ENCODE measurements at regions not wholly inside any gene's neighbourhood (a gene's known extent, or its start where the extent isn't known, plus 50 kb on each side); places are given as distances from the start of the nearest gene placed in this dataset.

DNA sequence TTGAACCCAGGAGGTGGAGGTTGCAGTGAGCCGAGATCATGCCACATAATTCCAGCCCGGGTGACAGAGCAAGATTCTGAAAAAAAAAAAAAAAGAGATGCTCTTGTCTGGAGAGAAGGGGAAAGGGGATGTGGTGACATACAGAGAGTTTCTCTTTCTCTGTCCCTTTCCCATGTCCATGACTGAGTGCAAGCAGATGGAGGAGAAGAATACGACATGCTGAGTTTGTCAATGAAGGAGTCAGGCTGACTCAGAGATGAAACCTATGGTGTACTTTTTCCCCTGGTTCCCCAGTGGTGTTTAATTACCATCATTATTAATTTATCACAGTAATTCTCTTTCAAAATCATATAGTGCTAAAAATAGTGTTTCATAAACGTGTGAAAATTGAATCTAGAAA is 448.8 kb downstream of the FOXO1 start:
- Histone ChIP-seq H3K9ac (ENCODE audit: insufficient read depth, low read length, poor library complexity, severe bottlenecking) (no peak overlapping the region), H3K27me3 (ENCODE audit: control insufficient read depth in 2 of 2, insufficient read depth in 2 of 2, low read length in 2 of 2) (no peaks in the 10 kb centered on the region), H3K9me3 (replicated peaks in 1 of 2; ENCODE audit: control insufficient read depth in 1 of 2, insufficient read depth in 1 of 2, low read length in 2 of 2) (no peaks in the 10 kb centered on the region), H3K4me2 (replicated peaks; ENCODE audit: extremely low read depth, low read length, poor library complexity, severe bottlenecking) (no peak overlapping the region), H2AFZ (ENCODE audit: insufficient read depth, low read depth, low read length, poor library complexity, severe bottlenecking) (no peak overlapping the region), H3K36me3 (replicated peaks in 1 of 2; ENCODE audit: control insufficient read depth in 1 of 2, insufficient read depth in 2 of 2, low read length in 2 of 2) (no peaks in the 10 kb centered on the region), H3K27ac (ENCODE audit: low read depth in 1 of 2, low read length in 2 of 2) (no peak overlapping the region), H3K79me2 (ENCODE audit: insufficient read depth, low read length) (no peaks in the 10 kb centered on the region), H4K20me1 (ENCODE audit: insufficient read depth, low read length) (no peaks in the 10 kb centered on the region), H3K4me1 (ENCODE audit: control insufficient read depth in 1 of 2, insufficient read depth in 2 of 2, low read length in 2 of 2) (no peaks in the 10 kb centered on the region), H3K4me3 (replicated peaks in 1 of 3; ENCODE audit: low read depth in 2 of 3, low read length in 3 of 3) (no peak overlapping the region)
- peaks cover 0 to 8% (median 2%) of the 10 kb centered on the region in 3 donors for H3K27me3 Mint-ChIP-seq (ENCODE audit: low read depth in 3 of 3)
- H3K27ac Mint-ChIP-seq, result no peak overlapping the region
- 61% methylated on average over 2 of the region's 4 CpGs for WGBS (ENCODE audit: insufficient coverage)
- no peak overlapping the region for H3K4me3 Mint-ChIP-seq
- peaks cover 4% of the 10 kb centered on the region for H3K4me1 Mint-ChIP-seq
- H3K36me3 Mint-ChIP-seq, result no peaks in the 10 kb centered on the region
- intact Hi-C loops (cut with micrococcal nuclease), result no loop called here
- TF ChIP-seq, protein P1, sequence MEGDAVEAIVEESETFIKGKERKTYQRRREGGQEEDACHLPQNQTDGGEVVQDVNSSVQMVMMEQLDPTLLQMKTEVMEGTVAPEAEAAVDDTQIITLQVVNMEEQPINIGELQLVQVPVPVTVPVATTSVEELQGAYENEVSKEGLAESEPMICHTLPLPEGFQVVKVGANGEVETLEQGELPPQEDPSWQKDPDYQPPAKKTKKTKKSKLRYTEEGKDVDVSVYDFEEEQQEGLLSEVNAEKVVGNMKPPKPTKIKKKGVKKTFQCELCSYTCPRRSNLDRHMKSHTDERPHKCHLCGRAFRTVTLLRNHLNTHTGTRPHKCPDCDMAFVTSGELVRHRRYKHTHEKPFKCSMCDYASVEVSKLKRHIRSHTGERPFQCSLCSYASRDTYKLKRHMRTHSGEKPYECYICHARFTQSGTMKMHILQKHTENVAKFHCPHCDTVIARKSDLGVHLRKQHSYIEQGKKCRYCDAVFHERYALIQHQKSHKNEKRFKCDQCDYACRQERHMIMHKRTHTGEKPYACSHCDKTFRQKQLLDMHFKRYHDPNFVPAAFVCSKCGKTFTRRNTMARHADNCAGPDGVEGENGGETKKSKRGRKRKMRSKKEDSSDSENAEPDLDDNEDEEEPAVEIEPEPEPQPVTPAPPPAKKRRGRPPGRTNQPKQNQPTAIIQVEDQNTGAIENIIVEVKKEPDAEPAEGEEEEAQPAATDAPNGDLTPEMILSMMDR (IDR thresholded peaks at IDR 0.05), result no peak
- DNase-seq, result no peak
- H3K9me3 Mint-ChIP-seq, result peaks cover 0 to 9% (median 0%) of the 10 kb centered on the region in 7 donors

DNA sequence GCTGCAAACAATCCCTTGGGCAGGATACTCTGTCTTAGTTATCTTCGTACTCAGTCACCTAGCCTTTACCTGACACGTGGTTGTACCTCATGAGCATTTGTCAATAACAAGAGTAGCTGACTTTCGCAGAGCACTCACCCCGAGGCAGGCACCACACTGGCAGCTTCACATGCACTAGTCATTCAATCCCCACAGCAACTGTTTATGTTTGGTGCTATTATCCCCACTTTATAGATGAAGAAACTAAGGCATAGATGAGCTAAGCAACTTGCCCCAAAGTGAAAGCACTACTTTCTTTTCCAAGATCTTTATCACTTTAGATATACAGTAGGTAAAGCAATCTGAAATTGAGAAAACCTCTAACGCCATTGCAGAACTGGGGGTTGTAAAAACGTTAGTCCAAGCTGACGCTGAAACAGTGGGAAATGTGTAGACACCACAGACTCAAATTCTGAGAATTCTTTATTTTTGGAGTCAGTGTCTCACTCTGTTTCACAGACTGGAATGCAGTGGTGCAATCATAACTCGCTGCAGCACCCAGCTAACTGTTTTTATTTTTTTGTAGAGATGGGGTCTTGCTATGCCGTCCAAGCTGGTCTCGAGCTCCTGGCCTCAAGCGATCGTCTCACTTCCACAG is 446.0 kb downstream of the FOXO1 start:
- H3K4me1 ChIP-seq (ENCODE audit: control insufficient read depth in 1 of 2, insufficient read depth in 2 of 2, low read length in 2 of 2), result no peaks in the 10 kb centered on the region
- no peak overlapping the region for H2AFZ ChIP-seq (ENCODE audit: insufficient read depth, low read depth, low read length, poor library complexity, severe bottlenecking)
- Mint-ChIP-seq H3K4me3 (no peak overlapping the region), H3K27me3 (ENCODE audit: low read depth in 3 of 3) (peaks cover 0 to 8% (median 5%) of the 10 kb centered on the region in 3 donors), H3K4me1 (peaks cover 4% of the 10 kb centered on the region), H3K9me3 (peaks cover 0 to 9% (median 0%) of the 10 kb centered on the region in 7 donors), H3K27ac (no peak overlapping the region), H3K36me3 (no peaks in the 10 kb centered on the region)
- no peak overlapping the region for H3K4me3 ChIP-seq (replicated peaks in 1 of 3; ENCODE audit: low read depth in 2 of 3, low read length in 3 of 3)
- no peaks in the 10 kb centered on the region for H3K27me3 ChIP-seq (ENCODE audit: control insufficient read depth in 2 of 2, insufficient read depth in 2 of 2, low read length in 2 of 2)
- no peak overlapping the region for H3K27ac ChIP-seq (ENCODE audit: low read depth in 1 of 2, low read length in 2 of 2)
- intact Hi-C loops (cut with micrococcal nuclease), result no loop called here
- no peak overlapping the region for H3K9ac ChIP-seq (ENCODE audit: insufficient read depth, low read length, poor library complexity, severe bottlenecking)
- H3K79me2 ChIP-seq (ENCODE audit: insufficient read depth, low read length), result no peaks in the 10 kb centered on the region
- no peak overlapping the region for H3K4me2 ChIP-seq (replicated peaks; ENCODE audit: extremely low read depth, low read length, poor library complexity, severe bottlenecking)
- no peaks in the 10 kb centered on the region for H4K20me1 ChIP-seq (ENCODE audit: insufficient read depth, low read length)
- DNase-seq, result no peak
- TF ChIP-seq, protein P1 (IDR thresholded peaks at IDR 0.05), result no peak
- H3K9me3 ChIP-seq (replicated peaks in 1 of 2; ENCODE audit: control insufficient read depth in 1 of 2, insufficient read depth in 1 of 2, low read length in 2 of 2), result no peaks in the 10 kb centered on the region
- WGBS (ENCODE audit: insufficient coverage), result 98% methylated on average over 7 of the region's 12 CpGs
- no peaks in the 10 kb centered on the region for H3K36me3 ChIP-seq (replicated peaks in 1 of 2; ENCODE audit: control insufficient read depth in 1 of 2, insufficient read depth in 2 of 2, low read length in 2 of 2)
